Ovary (tissue), 7 donors: ENCODE measurements at regions not wholly inside any gene's neighbourhood (a gene's known extent, or its start where the extent isn't known, plus 50 kb on each side); places are given as distances from the start of the nearest gene placed in this dataset.

Experiments
- DNase-seq, 5 donors: peaks; one replicate each; pipeline ENCODE4 v3.0.0-alpha.2; 2019 to 2020
- H3K27ac ChIP-seq, 2 donors: fragments of 200-600 bp; one replicate each; pipeline versions ENCODE4 v1.5.1 to v1.8.0; 2019 to 2022
- H3K27me3 ChIP-seq: fragments of 200-600 bp; one replicate; pipeline ENCODE4 v1.8.0; 2022
- H3K36me3 ChIP-seq: fragments of 200-600 bp; sonication (generic); one replicate; pipeline ENCODE4 v1.5.1; 2019
- H3K4me1 ChIP-seq: one replicate; pipeline ENCODE4 v1.8.1; 2013; ENCODE audit warnings: mild to moderate bottlenecking, moderate library complexity; ENCODE audit not compliant: insufficient read depth
- H3K4me3 ChIP-seq: fragments of 200-600 bp; sonication (generic); one replicate; pipeline ENCODE4 v1.5.1; 2017
- H3K9me3 ChIP-seq, 2 donors: fragments of 200-600 bp in 1 of 2; sonication (generic) in 1 of 2; one replicate each; pipeline versions ENCODE4 v1.5.1 to v1.8.1; 2013 to 2019; ENCODE audit warnings: mild to moderate bottlenecking in 1 of 2, moderate library complexity in 1 of 2
- EP300 ChIP-seq: sonication (generic); formaldehyde crosslinking; IDR thresholded peaks from one replicate; pipeline ENCODE4 v1.6.1; 2017; ENCODE audit warnings: antibody characterized with exemption
- POLR2A ChIP-seq: fragments of 450-650 bp; IDR thresholded peaks from one replicate; pipeline ENCODE4 v1.6.1; 2017; ENCODE audit warnings: antibody characterized with exemption, mild to moderate bottlenecking, moderate library complexity
- WGBS, 3 donors: extraction: QIAGEN DNeasy Blood & Tissue Kit in 1 of 3; methylation state at CpG; one replicate each; pipeline versions ENCODE4 v1.1.5 to v1.1.7; 2013 to 2017; 5-methylcytosine and 5-hydroxymethylcytosine counted together
- intact Hi-C, 4 donors: fragments of 100-400 bp; cut with DNase I; formaldehyde crosslinking; loops; one replicate each; pipeline versions ENCODE4 v1.11.0 to v1.15.1; 2022 to 2023
- TF ChIP-seq, protein P1 (sequence below), 3 donors: fragments of 450-650 bp in 2 of 3; fragments of 200-600 bp in 1 of 3; IDR thresholded peaks; one replicate each; pipeline versions ENCODE4 v1.5.1 to v1.8.0; 2016 to 2022; ENCODE audit warnings: antibody characterized with exemption in 3 of 3, mild to moderate bottlenecking in 1 of 3
- donor health status: DM: no; HTN: no; CAD: no; lungs with moderate emphysema.
- donor health status: DM: no; HTN: no; CAD: no.
- donor health status: Bipolar disorder and iron deficiency.
- donor health status: DM: no; HTN: no; CAD: no.
- donor health status: DM: yes; HTN: yes; CAD: no.

DNA sequence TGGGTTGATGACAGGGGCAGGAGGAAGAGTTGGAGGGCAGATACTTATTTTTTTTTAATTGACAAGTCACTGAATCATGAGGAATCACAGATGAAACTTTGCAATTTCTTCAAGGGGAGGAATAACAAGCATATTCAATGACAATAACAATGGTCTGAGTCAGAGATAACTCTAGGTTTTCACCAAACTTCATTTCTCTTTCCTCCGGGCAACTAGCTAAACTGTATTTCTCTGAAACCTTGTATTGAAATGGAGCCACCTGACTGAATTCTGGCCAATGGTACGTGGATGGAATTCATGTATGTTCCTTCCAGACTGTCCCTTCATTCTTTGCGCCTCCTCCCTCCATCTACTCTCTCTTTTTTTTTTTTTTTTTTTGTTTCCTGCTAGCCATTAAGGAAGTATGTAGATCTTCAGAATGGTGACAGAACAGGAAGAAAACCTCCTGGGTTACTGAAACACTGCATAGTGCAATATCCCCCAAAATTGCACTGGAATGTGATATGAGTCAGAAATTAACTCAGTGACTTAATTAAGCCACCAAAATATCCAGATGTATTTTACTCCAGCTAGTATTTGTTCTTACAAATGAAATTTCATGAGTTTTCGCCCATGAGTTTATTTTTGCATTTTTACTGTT, 495.4 kb downstream of the OTOL1 start:
- TF ChIP-seq EP300 (no peak), POLR2A (no peak)
- TF ChIP-seq, protein P1, sequence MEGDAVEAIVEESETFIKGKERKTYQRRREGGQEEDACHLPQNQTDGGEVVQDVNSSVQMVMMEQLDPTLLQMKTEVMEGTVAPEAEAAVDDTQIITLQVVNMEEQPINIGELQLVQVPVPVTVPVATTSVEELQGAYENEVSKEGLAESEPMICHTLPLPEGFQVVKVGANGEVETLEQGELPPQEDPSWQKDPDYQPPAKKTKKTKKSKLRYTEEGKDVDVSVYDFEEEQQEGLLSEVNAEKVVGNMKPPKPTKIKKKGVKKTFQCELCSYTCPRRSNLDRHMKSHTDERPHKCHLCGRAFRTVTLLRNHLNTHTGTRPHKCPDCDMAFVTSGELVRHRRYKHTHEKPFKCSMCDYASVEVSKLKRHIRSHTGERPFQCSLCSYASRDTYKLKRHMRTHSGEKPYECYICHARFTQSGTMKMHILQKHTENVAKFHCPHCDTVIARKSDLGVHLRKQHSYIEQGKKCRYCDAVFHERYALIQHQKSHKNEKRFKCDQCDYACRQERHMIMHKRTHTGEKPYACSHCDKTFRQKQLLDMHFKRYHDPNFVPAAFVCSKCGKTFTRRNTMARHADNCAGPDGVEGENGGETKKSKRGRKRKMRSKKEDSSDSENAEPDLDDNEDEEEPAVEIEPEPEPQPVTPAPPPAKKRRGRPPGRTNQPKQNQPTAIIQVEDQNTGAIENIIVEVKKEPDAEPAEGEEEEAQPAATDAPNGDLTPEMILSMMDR (IDR thresholded peaks at IDR 0.05) = no peak
- H3K27ac ChIP-seq = no peak overlapping the region
- DNase-seq = no peak
- no peaks in the 10 kb centered on the region for H3K9me3 ChIP-seq
- H3K4me3 ChIP-seq = no peak overlapping the region
- intact Hi-C loops = no loop called here
- no peaks in the 10 kb centered on the region for H3K36me3 ChIP-seq
- no peaks in the 10 kb centered on the region for H3K4me1 ChIP-seq
- 86 to 89% (median 89%) methylated on average over 4 of the region's 4 CpGs for WGBS, 3 donors
- H3K27me3 ChIP-seq = no peaks in the 10 kb centered on the region

DNA sequence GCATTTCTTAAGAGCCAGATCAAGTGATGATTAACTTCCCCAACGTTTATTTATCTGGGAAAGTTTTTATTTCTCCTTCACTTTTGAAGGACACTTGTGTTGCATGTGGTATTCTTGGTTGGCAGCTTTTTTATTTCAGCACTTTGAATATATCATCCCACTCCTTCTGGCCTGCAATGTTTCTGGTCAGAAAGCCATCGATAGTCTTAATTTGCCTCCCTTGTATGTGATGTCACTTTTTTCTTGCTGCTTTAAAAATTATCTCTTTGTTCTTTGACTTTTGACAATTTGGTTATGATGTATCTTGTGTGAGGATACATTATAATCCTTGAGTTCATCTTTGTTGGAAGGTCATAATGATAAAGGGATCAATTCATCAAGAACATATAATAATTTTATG, 503.2 kb downstream of the OTOL1 start:
- 70 to 78% (median 75%) methylated on average over 2 of the region's 2 CpGs for WGBS, 3 donors
- no peak overlapping the region for H3K4me3 ChIP-seq
- no peaks in the 10 kb centered on the region for H3K36me3 ChIP-seq
- DNase-seq = no peak
- no peaks in the 10 kb centered on the region for H3K9me3 ChIP-seq
- intact Hi-C loops = no loop called here
- H3K4me1 ChIP-seq = no peaks in the 10 kb centered on the region
- no peaks in the 10 kb centered on the region for H3K27me3 ChIP-seq
- no peak overlapping the region for H3K27ac ChIP-seq
- TF ChIP-seq, protein P1 (IDR thresholded peaks at IDR 0.05) = no peak
- TF ChIP-seq POLR2A = no peak
- TF ChIP-seq EP300 = no peak

DNA sequence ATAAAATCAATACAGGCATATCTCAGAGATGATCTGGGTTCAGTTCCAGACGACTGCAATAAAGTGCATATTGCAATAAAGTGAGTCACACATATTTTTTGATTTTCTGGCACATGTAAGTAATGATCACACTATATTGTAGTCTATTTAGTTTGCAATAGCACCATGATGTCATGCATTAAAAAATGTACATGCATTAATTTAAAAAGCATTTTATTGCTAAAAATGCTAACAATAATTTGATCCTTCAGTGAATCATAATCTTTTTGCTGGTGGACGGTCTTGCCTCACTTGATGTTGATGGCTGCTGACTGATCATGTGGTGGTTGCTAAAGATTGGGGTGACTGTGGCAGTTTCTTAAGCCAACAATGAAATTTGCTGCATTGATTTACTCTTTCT, 511.1 kb downstream of the OTOL1 start:
- Histone ChIP-seq H3K27me3 (no peaks in the 10 kb centered on the region), H3K27ac (no peak overlapping the region), H3K4me3 (no peak overlapping the region), H3K9me3 (no peaks in the 10 kb centered on the region), H3K4me1 (no peaks in the 10 kb centered on the region), H3K36me3 (no peaks in the 10 kb centered on the region)
- no peak for TF ChIP-seq POLR2A
- TF ChIP-seq EP300 = no peak
- TF ChIP-seq, protein P1 (IDR thresholded peaks at IDR 0.05) = no peak
- 53 to 89% (median 82%) methylated on average over 2 of the region's 2 CpGs for WGBS, 3 donors
- DNase-seq = no peak
- intact Hi-C loops = no loop called here

DNA sequence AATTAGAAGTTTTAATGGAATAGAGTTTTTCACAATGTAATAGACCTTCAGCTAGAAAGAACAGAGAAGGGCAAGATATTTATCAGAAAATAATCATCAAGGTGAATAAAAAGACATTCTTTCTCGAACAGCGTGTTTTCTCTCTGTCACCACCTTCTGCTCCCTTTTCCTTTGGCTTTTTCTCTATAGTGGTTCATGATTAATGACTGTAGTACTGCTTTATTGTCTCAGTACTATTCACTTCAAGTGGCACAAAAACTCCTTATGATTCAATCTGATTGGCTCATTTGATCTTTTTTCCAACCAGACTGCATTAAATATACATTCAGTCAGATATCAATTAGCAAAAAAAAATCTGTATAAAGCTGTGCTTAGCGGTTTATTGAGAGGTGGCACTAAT, 516.0 kb downstream of the OTOL1 start:
- DNase-seq = no peak
- intact Hi-C loops = no loop called here
- H3K4me3 ChIP-seq = no peak overlapping the region
- 85 to 88% (median 87%) methylated on average over 3 of the region's 3 CpGs for whole genome bisulfite sequencing, 3 donors
- H3K27ac ChIP-seq = no peak overlapping the region
- no peaks in the 10 kb centered on the region for H3K36me3 ChIP-seq
- H3K4me1 ChIP-seq = no peaks in the 10 kb centered on the region
- H3K27me3 ChIP-seq = no peaks in the 10 kb centered on the region
- TF ChIP-seq, protein P1 (IDR thresholded peaks at IDR 0.05) = no peak
- TF ChIP-seq EP300 (no peak), POLR2A (no peak)
- H3K9me3 ChIP-seq = no peaks in the 10 kb centered on the region
